Neural cell (in vitro differentiated cells): ENCODE measurements at regions not wholly inside any gene's neighbourhood (a gene's known extent, or its start where the extent isn't known, plus 50 kb on each side); places are given as distances from the start of the nearest gene placed in this dataset.

Experiments used
- CTCF ChIP-seq: fragments of 450-650 bp; IDR thresholded peaks from 2 replicates; pipeline ENCODE4 v1.5.1; 2014; ENCODE audit warnings: antibody characterized with exemption, mild to moderate bottlenecking, moderate library complexity; ENCODE audit not compliant: poor library complexity, severe bottlenecking
- EZH2 ChIP-seq: fragments of 200-600, 300-800 bp; shearing (Covaris generic), sonication (generic); IDR thresholded peaks from 2 replicates; pipeline ENCODE4 v1.6.1; 2014; ENCODE audit warnings: antibody characterized with exemption, low read length, borderline replicate concordance, mild to moderate bottlenecking; ENCODE audit not compliant: insufficient read depth, poor library complexity, severe bottlenecking
- POLR2AphosphoS5 ChIP-seq: IDR thresholded peaks from 2 replicates; pipeline ENCODE4 v1.6.1; 2012
- RAD21 ChIP-seq: fragments of 450-650 bp; conservative IDR thresholded peaks from 2 replicates; pipeline ENCODE4 v1.6.1; 2014; ENCODE audit warnings: antibody characterized with exemption, mild to moderate bottlenecking, moderate library complexity

- no peak for TF ChIP-seq POLR2AphosphoS5
- no peak for TF ChIP-seq CTCF
- TF ChIP-seq EZH2, result no peak
- TF ChIP-seq RAD21, result no peak
Measured at GRCh38 chr1:194159941-194160340, 973.5 kb upstream of the B3GALT2 start.
